HEK293 (cell line): ENCODE measurements at regions not wholly inside any gene's neighbourhood (a gene's known extent, or its start where the extent isn't known, plus 50 kb on each side); places are given as distances from the start of the nearest gene placed in this dataset.
A peak's percentile ranks its signal among the peaks of the same experiment; 100 is the strongest.

ENCODE experiments used
- CTCF ChIA-PET: fragments of 350-600 bp; formaldehyde crosslinking; extraction: SDS; loops from one replicate; lab custom pipeline; 2021; ENCODE audit warnings: antibody characterized with exemption; lab: Yijun Ruan, JAX
- POLR2A ChIA-PET: fragments of 300-600 bp; formaldehyde crosslinking; extraction: SDS; loops from one replicate; lab custom pipeline; 2020; ENCODE audit warnings: antibody characterized with exemption, inconsistent platforms; lab: Yijun Ruan, JAX
- H3K27ac ChIP-seq: fragments of 200-500 bp; sonication (Bioruptor generic); 2 replicates; pipeline ENCODE4 v1.5.1; 2014; ENCODE audit warnings: low read depth, low read length, control low read depth, inconsistent platforms; ENCODE audit errors: extremely low read depth
- H3K36me3 ChIP-seq, 2 experiments: fragments of 200-500 bp in 1 of 2; sonication (Bioruptor generic) in 1 of 2; 1 replicate in 1 of 2; 2 replicates in 1 of 2; pipeline ENCODE4 v1.5.1; 2014 to 2017; ENCODE audit warnings: inconsistent platforms in 2 of 2, low read length in 2 of 2; ENCODE audit not compliant: control insufficient read depth in 2 of 2, insufficient read depth in 1 of 2
- H3K4me1 ChIP-seq: fragments of 200-500 bp; sonication (Bioruptor generic); 2 replicates; pipeline ENCODE4 v1.5.1; 2014; ENCODE audit warnings: mild to moderate bottlenecking, low read length, inconsistent platforms; ENCODE audit not compliant: control insufficient read depth, insufficient read depth
- H3K4me3 ChIP-seq: 2 replicates; pipeline ENCODE4 v1.5.1; 2011; ENCODE audit warnings: low read depth, mild to moderate bottlenecking, control low read depth, low read length, moderate library complexity
- H3K9me3 ChIP-seq: fragments of 200-500 bp; sonication (Bioruptor generic); 2 replicates; pipeline ENCODE4 v1.5.1; 2014; ENCODE audit warnings: low read depth, low read length, inconsistent platforms; ENCODE audit not compliant: control insufficient read depth, insufficient read depth
- BCL11B ChIP-seq: fragments of 450-650 bp; formaldehyde crosslinking; IDR thresholded peaks from 2 replicates; pipeline ENCODE4 v1.5.1; 2016; ENCODE audit warnings: low read depth, missing biosample characterization, missing genetic modification characterization
- GLI2 ChIP-seq: fragments of 450-650 bp; formaldehyde crosslinking; IDR thresholded peaks from 2 replicates; pipeline ENCODE4; 2017; ENCODE audit warnings: missing biosample characterization, missing genetic modification characterization, low read depth, borderline replicate concordance
- KLF10 ChIP-seq: fragments of 450-650 bp; IDR thresholded peaks from 2 replicates; pipeline ENCODE4 v1.5.1; 2018; ENCODE audit warnings: missing biosample characterization, mild to moderate bottlenecking, missing genetic modification characterization
- MEIS1 ChIP-seq: sonication (generic); formaldehyde crosslinking; IDR thresholded peaks from 2 replicates; pipeline ENCODE4 v1.8.1; 2022; ENCODE audit warnings: missing genetic modification reagents, mild to moderate bottlenecking, borderline replicate concordance
- OVOL3 ChIP-seq: fragments of 450-650 bp; formaldehyde crosslinking; IDR thresholded peaks from 2 replicates; pipeline ENCODE4 v1.5.1; 2016; ENCODE audit warnings: missing biosample characterization, missing genetic modification characterization
- SP2 ChIP-seq: fragments of 450-650 bp; formaldehyde crosslinking; IDR thresholded peaks from 2 replicates; pipeline ENCODE4 v1.5.1; 2016; ENCODE audit warnings: missing biosample characterization, missing genetic modification characterization
- SP7 ChIP-seq: fragments of 450-650 bp; formaldehyde crosslinking; IDR thresholded peaks from 2 replicates; pipeline ENCODE4 v1.5.1; 2016; ENCODE audit warnings: missing biosample characterization, missing genetic modification characterization
- WT1 ChIP-seq: fragments of 450-650 bp; formaldehyde crosslinking; IDR thresholded peaks from 2 replicates; pipeline ENCODE4 v1.5.1; 2016; ENCODE audit warnings: missing biosample characterization, missing genetic modification characterization
- ZBTB17 ChIP-seq: fragments of 450-650 bp; formaldehyde crosslinking; IDR thresholded peaks from 2 replicates; pipeline ENCODE4 v1.5.1; 2016; ENCODE audit warnings: missing biosample characterization, missing genetic modification characterization
- ZBTB20 ChIP-seq: fragments of 450-650 bp; formaldehyde crosslinking; IDR thresholded peaks from 2 replicates; pipeline ENCODE4 v1.5.1; 2016; ENCODE audit warnings: missing biosample characterization, missing genetic modification characterization
- ZBTB48 ChIP-seq: fragments of 450-650 bp; formaldehyde crosslinking; IDR thresholded peaks from 2 replicates; pipeline ENCODE4 v1.5.1; 2016; ENCODE audit warnings: missing biosample characterization, missing genetic modification characterization
- ZFP37 ChIP-seq: fragments of 450-650 bp; formaldehyde crosslinking; IDR thresholded peaks from 2 replicates; pipeline ENCODE4 v1.5.1; 2016; ENCODE audit warnings: missing biosample characterization, missing genetic modification characterization
- ZIC2 ChIP-seq: fragments of 450-650 bp; formaldehyde crosslinking; IDR thresholded peaks from 2 replicates; pipeline ENCODE4 v1.5.1; 2016; ENCODE audit warnings: missing biosample characterization, missing genetic modification characterization
- ZNF10 ChIP-seq: fragments of 450-650 bp; formaldehyde crosslinking; IDR thresholded peaks from 2 replicates; pipeline ENCODE4 v1.5.1; 2017; ENCODE audit warnings: missing biosample characterization, missing genetic modification characterization
- ZNF140 ChIP-seq: fragments of 450-650 bp; formaldehyde crosslinking; IDR thresholded peaks from 2 replicates; pipeline ENCODE4 v1.5.1; 2016; ENCODE audit warnings: missing biosample characterization, missing genetic modification characterization
- ZNF155 ChIP-seq: fragments of 450-650 bp; formaldehyde crosslinking; IDR thresholded peaks from 2 replicates; pipeline ENCODE4 v1.5.1; 2016; ENCODE audit warnings: missing biosample characterization, missing genetic modification characterization
- ZNF239 ChIP-seq: fragments of 450-650 bp; formaldehyde crosslinking; IDR thresholded peaks from 2 replicates; pipeline ENCODE4 v1.5.1; 2016; ENCODE audit warnings: missing biosample characterization, missing genetic modification characterization
- ZNF302 ChIP-seq: fragments of 450-650 bp; formaldehyde crosslinking; IDR thresholded peaks from 2 replicates; pipeline ENCODE4 v1.5.1; 2016; ENCODE audit warnings: missing biosample characterization, missing genetic modification characterization, low read depth
- ZNF335 ChIP-seq: fragments of 450-650 bp; formaldehyde crosslinking; conservative IDR thresholded peaks from 2 replicates; pipeline ENCODE4 v1.5.1; 2016; ENCODE audit warnings: missing biosample characterization, missing genetic modification characterization
- ZNF341 ChIP-seq: fragments of 450-650 bp; formaldehyde crosslinking; IDR thresholded peaks from 2 replicates; pipeline ENCODE4; 2016; ENCODE audit warnings: low read depth, missing biosample characterization, missing genetic modification characterization
- ZNF354C ChIP-seq: fragments of 450-650 bp; formaldehyde crosslinking; IDR thresholded peaks from 2 replicates; pipeline ENCODE4 v1.5.1; 2016; ENCODE audit warnings: missing biosample characterization, missing genetic modification characterization, low read depth, borderline replicate concordance
- ZNF366 ChIP-seq: fragments of 450-650 bp; formaldehyde crosslinking; conservative IDR thresholded peaks from 2 replicates; pipeline ENCODE4 v1.5.1; 2016; ENCODE audit warnings: missing biosample characterization, missing genetic modification characterization
- ZNF394 ChIP-seq: fragments of 450-650 bp; formaldehyde crosslinking; IDR thresholded peaks from 2 replicates; pipeline ENCODE4 v1.5.1; 2016; ENCODE audit warnings: missing biosample characterization, missing genetic modification characterization, mild to moderate bottlenecking, moderate library complexity, borderline replicate concordance
- ZNF501 ChIP-seq: fragments of 450-650 bp; formaldehyde crosslinking; IDR thresholded peaks from 2 replicates; pipeline ENCODE4 v1.5.1; 2016; ENCODE audit warnings: missing biosample characterization, missing genetic modification characterization
- TF ChIP-seq, protein P1 (sequence below): fragments of 450-650 bp; formaldehyde crosslinking; IDR thresholded peaks from 2 replicates; pipeline ENCODE4 v1.5.1; 2016; ENCODE audit warnings: missing biosample characterization, missing genetic modification characterization
- TF ChIP-seq, protein P2 (sequence below): fragments of 450-650 bp; formaldehyde crosslinking; IDR thresholded peaks from 2 replicates; pipeline ENCODE4 v1.5.1; 2017; ENCODE audit warnings: missing biosample characterization, missing genetic modification characterization
- TF ChIP-seq, protein P3 (sequence below): fragments of 450-650 bp; formaldehyde crosslinking; IDR thresholded peaks from 2 replicates; pipeline ENCODE4 v1.5.1; 2016; ENCODE audit warnings: missing biosample characterization, missing genetic modification characterization

DNA sequence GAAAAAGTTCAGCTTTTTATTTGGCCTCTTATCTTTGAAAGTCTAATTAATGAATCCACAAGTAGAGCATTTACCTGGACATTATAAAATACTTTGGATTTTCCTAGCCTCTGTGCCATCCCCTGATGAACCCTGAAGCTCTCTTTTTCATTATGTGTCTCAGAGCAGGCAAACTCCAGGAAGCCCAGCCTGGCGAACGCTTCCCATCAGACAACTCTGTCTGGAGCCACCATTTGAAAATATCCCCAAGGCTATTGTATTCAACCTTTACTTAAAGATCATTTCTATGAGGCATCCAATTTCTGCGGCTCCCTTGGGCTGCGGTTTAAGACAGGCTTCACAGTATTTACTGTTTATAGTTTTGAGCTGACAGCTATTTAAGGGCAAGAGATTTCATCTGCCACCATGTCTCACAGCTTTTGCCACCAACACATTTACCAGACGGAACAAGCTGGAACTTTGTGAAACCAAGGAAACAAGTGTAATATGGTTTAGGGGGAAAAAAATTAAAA lies 257.2 kb upstream of the GLI3 start:
- Histone ChIP-seq H3K36me3 (no peaks in the 10 kb centered on the region), H3K4me3 (no peak overlapping the region), H3K27ac (peak overlapping the region; percentile 65; the same call in 1 of the 2 replicates), H3K4me1 (peaks cover 6% of the 10 kb centered on the region; the same call in 1 of the 2 replicates), H3K9me3 (no peaks in the 10 kb centered on the region)
- TF ChIP-seq OVOL3 (tag by site-specific recombination) = no peak
- no peak for TF ChIP-seq BCL11B (tag by site-specific recombination)
- 0 out of 2 replicates have a peak, but pooled peaks have one; percentile 24 for TF ChIP-seq KLF10 (tag by site-specific recombination)
- TF ChIP-seq ZNF335 (tag by site-specific recombination) = peak; percentile 8
- TF ChIP-seq MEIS1 (CRISPR knock-in tag) = no peak
- peak; percentile 71 for TF ChIP-seq ZNF10
- TF ChIP-seq ZNF302 (tag by site-specific recombination) = no peak
- TF ChIP-seq, protein P1, sequence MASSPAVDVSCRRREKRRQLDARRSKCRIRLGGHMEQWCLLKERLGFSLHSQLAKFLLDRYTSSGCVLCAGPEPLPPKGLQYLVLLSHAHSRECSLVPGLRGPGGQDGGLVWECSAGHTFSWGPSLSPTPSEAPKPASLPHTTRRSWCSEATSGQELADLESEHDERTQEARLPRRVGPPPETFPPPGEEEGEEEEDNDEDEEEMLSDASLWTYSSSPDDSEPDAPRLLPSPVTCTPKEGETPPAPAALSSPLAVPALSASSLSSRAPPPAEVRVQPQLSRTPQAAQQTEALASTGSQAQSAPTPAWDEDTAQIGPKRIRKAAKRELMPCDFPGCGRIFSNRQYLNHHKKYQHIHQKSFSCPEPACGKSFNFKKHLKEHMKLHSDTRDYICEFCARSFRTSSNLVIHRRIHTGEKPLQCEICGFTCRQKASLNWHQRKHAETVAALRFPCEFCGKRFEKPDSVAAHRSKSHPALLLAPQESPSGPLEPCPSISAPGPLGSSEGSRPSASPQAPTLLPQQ (tag by site-specific recombination) = no peak
- TF ChIP-seq ZBTB20 = no peak
- no peak for TF ChIP-seq ZNF239 (tag by site-specific recombination)
- TF ChIP-seq ZNF155 = no peak
- no peak for TF ChIP-seq ZIC2
- TF ChIP-seq, protein P2, sequence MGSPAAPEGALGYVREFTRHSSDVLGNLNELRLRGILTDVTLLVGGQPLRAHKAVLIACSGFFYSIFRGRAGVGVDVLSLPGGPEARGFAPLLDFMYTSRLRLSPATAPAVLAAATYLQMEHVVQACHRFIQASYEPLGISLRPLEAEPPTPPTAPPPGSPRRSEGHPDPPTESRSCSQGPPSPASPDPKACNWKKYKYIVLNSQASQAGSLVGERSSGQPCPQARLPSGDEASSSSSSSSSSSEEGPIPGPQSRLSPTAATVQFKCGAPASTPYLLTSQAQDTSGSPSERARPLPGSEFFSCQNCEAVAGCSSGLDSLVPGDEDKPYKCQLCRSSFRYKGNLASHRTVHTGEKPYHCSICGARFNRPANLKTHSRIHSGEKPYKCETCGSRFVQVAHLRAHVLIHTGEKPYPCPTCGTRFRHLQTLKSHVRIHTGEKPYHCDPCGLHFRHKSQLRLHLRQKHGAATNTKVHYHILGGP (tag by site-specific recombination) = no peak
- ChIA-PET CTCF (interaction anchor here (0.5 to 1.4 kb wide), 4 partner anchors 196 to 307 kb away, joined by 3 to 4 read pairs (median 3); no protein-coding TSS in a partner anchor), POLR2A (no interaction called here)

DNA sequence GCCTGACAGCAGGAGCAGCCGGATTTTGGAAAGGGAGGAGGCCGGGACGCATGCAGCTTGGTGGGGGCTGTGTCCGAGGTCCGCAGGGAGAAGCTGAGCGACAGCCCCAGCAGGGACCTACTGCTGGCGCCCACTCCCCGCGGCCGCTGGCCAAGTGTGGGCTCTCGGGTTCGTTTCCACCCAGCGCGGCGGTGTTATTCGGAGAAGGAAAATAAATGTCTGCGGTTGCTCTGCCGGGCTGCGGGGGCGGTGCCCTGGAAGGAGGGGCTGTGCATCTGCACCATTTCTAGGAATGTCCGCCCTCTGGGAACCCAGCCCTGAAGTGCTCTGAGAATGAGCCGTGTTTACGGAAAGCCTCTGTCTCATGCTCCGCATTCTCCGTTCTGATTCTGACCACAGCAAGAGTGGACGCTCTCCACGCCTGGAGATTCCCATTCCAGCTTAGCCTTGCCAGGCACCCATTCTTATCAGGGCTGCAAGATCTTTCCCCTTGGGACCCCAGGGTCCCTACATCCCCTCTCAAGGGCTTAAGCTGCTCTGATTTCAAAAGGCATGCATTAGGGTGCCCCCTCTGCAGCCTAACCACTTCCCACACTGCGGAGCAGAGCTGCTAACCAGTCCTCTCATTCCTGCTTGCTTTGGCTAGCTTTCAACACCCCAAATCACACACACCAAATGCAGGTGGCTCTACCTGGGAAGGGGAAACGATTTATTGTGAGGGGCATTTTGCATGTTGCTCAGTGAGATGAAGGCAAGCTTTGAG lies 256.6 kb upstream of the GLI3 start:
- Histone ChIP-seq H3K4me1 (peaks cover 6% of the 10 kb centered on the region; the same call in 1 of the 2 replicates), H3K27ac (peak overlapping the region; percentile 65; the same call in 1 of the 2 replicates), H3K4me3 (peak overlapping the region; percentile 61), H3K9me3 (no peaks in the 10 kb centered on the region), H3K36me3 (no peaks in the 10 kb centered on the region)
- ChIA-PET CTCF (interaction anchor here (0.6 to 1.4 kb wide), 5 partner anchors 9 to 255 kb away, joined by 3 to 4 read pairs (median 3); no protein-coding TSS in a partner anchor), POLR2A (interaction anchor here (0.6 kb wide), 1 partner anchor 208 kb away, joined by 3 read pairs; no protein-coding TSS in a partner anchor)
- TF ChIP-seq ZNF140 (tag by site-specific recombination) (no peak), ZNF354C (no peak), GLI2 (tag by site-specific recombination) (no peak), SP7 (peak; percentile 60; the same call in 1 of the 2 replicates), ZNF394 (tag by site-specific recombination) (peak; percentile 80), ZFP37 (no peak), ZNF341 (tag by site-specific recombination) (peak; percentile 62), SP2 (tag by site-specific recombination) (peak; percentile 5; the same call in 1 of the 2 replicates), ZNF366 (tag by site-specific recombination) (0 out of 2 replicates have a peak, but pooled peaks have one; percentile 27), KLF10 (tag by site-specific recombination) (peak; percentile 19; the same call in 1 of the 2 replicates), WT1 (peak; percentile 24; the same call in 1 of the 2 replicates), ZBTB17 (tag by site-specific recombination) (peak; percentile 85), ZBTB48 (tag by site-specific recombination) (peak; percentile 76), ZBTB20 (peak; percentile 48), ZNF335 (tag by site-specific recombination) (peak; percentile 90), ZNF501 (tag by site-specific recombination) (peak; percentile 35; the same call in 1 of the 2 replicates)
- TF ChIP-seq, protein P2 (tag by site-specific recombination) = peak; percentile 93
- TF ChIP-seq, protein P3, sequence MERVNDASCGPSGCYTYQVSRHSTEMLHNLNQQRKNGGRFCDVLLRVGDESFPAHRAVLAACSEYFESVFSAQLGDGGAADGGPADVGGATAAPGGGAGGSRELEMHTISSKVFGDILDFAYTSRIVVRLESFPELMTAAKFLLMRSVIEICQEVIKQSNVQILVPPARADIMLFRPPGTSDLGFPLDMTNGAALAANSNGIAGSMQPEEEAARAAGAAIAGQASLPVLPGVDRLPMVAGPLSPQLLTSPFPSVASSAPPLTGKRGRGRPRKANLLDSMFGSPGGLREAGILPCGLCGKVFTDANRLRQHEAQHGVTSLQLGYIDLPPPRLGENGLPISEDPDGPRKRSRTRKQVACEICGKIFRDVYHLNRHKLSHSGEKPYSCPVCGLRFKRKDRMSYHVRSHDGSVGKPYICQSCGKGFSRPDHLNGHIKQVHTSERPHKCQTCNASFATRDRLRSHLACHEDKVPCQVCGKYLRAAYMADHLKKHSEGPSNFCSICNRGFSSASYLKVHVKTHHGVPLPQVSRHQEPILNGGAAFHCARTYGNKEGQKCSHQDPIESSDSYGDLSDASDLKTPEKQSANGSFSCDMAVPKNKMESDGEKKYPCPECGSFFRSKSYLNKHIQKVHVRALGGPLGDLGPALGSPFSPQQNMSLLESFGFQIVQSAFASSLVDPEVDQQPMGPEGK (tag by site-specific recombination) = peak; percentile 78
